Nephron (organoid): ENCODE measurements at regions not wholly inside any gene's neighbourhood (a gene's known extent, or its start where the extent isn't known, plus 50 kb on each side); places are given as distances from the start of the nearest gene placed in this dataset.

Experiments
- H3K27ac Mint-ChIP-seq, 3 experiments: 2 replicates each; pipeline ENCODE4 v1.8.0; 2020; ENCODE audit warnings: mixed read lengths in 3 of 3, mild to moderate bottlenecking in 2 of 3, moderate library complexity in 1 of 3
- H3K27me3 Mint-ChIP-seq: 2 replicates; pipeline ENCODE4 v1.8.0; 2021; ENCODE audit warnings: low read depth, mild to moderate bottlenecking, moderate library complexity, mixed read lengths
- H3K36me3 Mint-ChIP-seq: 2 replicates; pipeline ENCODE4 v1.8.0; 2020; ENCODE audit warnings: low read depth, mixed read lengths
- H3K4me1 Mint-ChIP-seq: 2 replicates; pipeline ENCODE4 v1.8.0; 2020; ENCODE audit warnings: mixed read lengths
- H3K4me3 Mint-ChIP-seq, 3 experiments: 2 replicates each; pipeline ENCODE4 v1.8.0; 2020; ENCODE audit warnings: mild to moderate bottlenecking in 3 of 3, mixed read lengths in 3 of 3, moderate library complexity in 2 of 3
- H3K9me3 Mint-ChIP-seq: 2 replicates; pipeline ENCODE4 v1.8.0; 2020; ENCODE audit warnings: mixed read lengths
- TF ChIP-seq, protein P1 (sequence below), 3 experiments: fragments of 200-600 bp; sonication (generic); IDR thresholded peaks; one replicate each; pipeline ENCODE4 v1.5.0; 2021; ENCODE audit warnings: antibody characterized with exemption in 3 of 3; ENCODE audit not compliant: unreplicated experiment in 3 of 3

DNA sequence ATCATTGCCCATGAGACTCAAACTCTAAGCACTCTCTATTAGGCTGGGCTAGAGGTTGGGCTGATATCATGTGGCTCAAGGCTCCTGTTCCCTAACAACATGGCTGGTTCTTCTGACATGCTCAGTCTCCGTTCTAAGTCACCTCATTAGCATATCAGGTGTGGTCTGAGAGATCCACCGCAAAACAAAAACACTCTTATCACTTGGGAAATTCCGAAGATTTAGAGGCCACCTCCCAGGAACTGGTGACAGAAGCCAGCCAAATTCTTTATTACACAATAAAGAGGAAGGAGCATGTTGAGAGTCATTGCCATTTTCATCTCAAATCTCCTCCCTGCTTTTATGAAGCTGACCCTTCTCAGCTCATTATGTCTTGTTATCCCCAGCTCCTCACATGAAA, 107.6 kb downstream of the MSX2 start:
- Mint-ChIP-seq H3K4me3 (no peak overlapping the region), H3K27ac (no peak overlapping the region), H3K27me3 (peaks cover 4% of the 10 kb centered on the region), H3K36me3 (no peaks in the 10 kb centered on the region), H3K9me3 (no peaks in the 10 kb centered on the region), H3K4me1 (peaks cover 6% of the 10 kb centered on the region)
- TF ChIP-seq, protein P1, sequence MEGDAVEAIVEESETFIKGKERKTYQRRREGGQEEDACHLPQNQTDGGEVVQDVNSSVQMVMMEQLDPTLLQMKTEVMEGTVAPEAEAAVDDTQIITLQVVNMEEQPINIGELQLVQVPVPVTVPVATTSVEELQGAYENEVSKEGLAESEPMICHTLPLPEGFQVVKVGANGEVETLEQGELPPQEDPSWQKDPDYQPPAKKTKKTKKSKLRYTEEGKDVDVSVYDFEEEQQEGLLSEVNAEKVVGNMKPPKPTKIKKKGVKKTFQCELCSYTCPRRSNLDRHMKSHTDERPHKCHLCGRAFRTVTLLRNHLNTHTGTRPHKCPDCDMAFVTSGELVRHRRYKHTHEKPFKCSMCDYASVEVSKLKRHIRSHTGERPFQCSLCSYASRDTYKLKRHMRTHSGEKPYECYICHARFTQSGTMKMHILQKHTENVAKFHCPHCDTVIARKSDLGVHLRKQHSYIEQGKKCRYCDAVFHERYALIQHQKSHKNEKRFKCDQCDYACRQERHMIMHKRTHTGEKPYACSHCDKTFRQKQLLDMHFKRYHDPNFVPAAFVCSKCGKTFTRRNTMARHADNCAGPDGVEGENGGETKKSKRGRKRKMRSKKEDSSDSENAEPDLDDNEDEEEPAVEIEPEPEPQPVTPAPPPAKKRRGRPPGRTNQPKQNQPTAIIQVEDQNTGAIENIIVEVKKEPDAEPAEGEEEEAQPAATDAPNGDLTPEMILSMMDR (IDR thresholded peaks at IDR 0.05; ENCODE audit: unreplicated experiment in 3 of 3): no peak

DNA sequence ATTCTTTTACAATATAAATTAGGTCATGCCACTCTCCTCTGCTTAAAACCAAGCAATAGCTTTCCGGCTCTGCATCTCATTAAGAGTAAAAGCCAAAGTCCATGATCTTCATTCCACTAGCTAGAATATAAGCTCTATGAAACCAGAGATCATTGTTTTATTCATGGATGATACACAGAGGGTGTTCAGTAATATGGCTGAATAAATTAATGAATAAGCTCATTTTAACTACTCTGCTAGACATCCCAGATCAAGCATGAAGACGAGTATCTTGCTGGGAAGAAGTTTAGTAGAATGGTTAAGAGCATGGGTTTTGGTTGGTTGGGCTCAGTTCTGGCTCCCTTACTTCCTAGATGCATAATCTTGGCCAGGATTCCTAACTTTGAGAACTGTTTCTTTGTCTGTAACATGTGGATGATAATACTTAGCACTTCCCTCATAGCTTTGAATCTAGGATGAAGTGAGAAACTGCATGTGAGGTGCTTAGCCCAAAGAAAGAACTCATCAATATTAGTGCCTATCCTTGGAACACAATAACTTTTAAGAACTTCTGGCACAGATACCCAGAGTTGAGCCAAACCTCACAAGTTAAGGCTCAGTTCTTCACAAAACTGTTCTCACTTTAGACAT, 106.8 kb downstream of the MSX2 start:
- H3K27me3 Mint-ChIP-seq: peaks cover 4% of the 10 kb centered on the region
- H3K9me3 Mint-ChIP-seq: no peaks in the 10 kb centered on the region
- TF ChIP-seq, protein P1 (IDR thresholded peaks at IDR 0.05; ENCODE audit: unreplicated experiment in 3 of 3): no peak
- H3K4me1 Mint-ChIP-seq: peaks cover 6% of the 10 kb centered on the region
- no peak overlapping the region for H3K27ac Mint-ChIP-seq
- no peak overlapping the region for H3K4me3 Mint-ChIP-seq
- no peaks in the 10 kb centered on the region for H3K36me3 Mint-ChIP-seq

DNA sequence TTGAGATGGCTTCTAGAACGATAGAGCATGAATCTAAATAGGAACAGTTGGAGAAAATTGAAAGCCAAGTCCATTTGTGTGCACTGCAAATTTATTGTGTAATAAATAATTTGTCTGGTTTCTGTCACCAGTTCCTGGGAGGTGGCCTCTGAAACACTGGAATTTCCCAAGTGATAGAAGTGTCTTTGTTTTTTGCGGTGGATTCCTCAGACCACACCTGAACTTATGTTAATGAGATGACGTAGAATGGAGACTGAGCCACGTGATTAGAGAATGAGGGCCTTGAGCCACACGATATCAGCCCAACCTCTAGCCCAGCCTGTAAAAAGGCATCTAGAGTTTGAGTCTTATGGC, 105.1 kb downstream of the MSX2 start:
- no peak overlapping the region for H3K27ac Mint-ChIP-seq
- peaks cover 2% of the 10 kb centered on the region for H3K27me3 Mint-ChIP-seq
- H3K4me1 Mint-ChIP-seq: peaks cover 6% of the 10 kb centered on the region
- TF ChIP-seq, protein P1 (IDR thresholded peaks at IDR 0.05; ENCODE audit: unreplicated experiment in 3 of 3): no peak
- H3K4me3 Mint-ChIP-seq: no peak overlapping the region
- H3K9me3 Mint-ChIP-seq: no peaks in the 10 kb centered on the region
- no peaks in the 10 kb centered on the region for H3K36me3 Mint-ChIP-seq

DNA sequence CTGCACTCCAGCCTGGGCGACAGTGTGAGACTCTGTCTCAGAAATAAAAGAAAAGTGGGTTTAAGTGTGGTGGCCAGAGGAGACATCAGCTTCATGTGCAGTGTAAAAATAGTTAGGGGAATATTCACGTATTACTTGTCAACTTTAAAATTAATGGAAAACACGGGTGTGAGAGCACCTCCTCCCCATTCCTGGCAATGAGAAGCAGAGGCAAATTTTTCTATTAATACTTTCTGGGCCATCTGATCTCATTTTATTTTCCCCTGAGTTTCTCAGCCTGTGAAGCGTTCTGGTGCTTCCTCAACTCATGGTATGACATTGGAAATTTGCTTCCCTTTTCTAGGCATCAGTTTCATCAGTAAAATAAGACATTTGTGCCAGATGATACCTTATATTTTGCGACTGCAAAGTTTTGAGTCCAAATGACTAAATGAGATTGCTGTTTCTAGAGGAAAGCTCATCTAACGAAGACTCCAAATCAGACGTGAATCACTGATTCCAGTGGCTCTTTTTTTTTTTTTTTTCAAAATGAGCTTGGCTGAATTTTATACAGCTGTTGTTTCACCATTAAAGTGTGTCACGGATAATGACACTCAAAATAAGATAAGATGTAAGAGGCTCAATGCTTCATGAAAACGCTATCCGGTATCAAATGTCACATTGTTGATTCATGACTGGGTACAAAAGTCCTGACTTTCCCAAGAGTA, 104.6 kb downstream of the MSX2 start:
- H3K27me3 Mint-ChIP-seq: no peaks in the 10 kb centered on the region
- H3K27ac Mint-ChIP-seq: no peak overlapping the region
- no peaks in the 10 kb centered on the region for H3K36me3 Mint-ChIP-seq
- TF ChIP-seq, protein P1 (IDR thresholded peaks at IDR 0.05; ENCODE audit: unreplicated experiment in 3 of 3): no peak
- H3K9me3 Mint-ChIP-seq: no peaks in the 10 kb centered on the region
- no peak overlapping the region for H3K4me3 Mint-ChIP-seq
- H3K4me1 Mint-ChIP-seq: peaks cover 6% of the 10 kb centered on the region

DNA sequence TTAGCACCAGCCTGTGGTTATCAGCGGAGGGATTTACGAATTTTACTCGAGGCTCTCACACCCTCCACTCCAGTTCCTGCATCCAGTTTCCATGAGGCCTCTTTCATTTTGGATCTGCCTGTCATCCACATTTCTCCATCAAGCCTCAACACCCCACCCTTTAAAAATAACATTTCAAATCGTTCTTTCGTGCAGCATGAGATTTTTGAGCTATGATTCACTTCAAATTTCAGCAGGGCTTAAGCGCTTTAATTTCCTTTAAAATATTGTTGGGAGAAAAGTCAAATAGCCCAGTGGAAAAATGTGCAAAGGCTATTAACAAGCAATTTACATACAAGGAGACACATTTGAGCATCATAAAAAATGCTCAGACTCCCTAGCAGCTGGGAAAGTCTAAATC, 103.2 kb downstream of the MSX2 start:
- no peaks in the 10 kb centered on the region for H3K27me3 Mint-ChIP-seq
- TF ChIP-seq, protein P1 (IDR thresholded peaks at IDR 0.05; ENCODE audit: unreplicated experiment in 3 of 3): no peak
- H3K4me1 Mint-ChIP-seq: peaks cover 6% of the 10 kb centered on the region
- no peaks in the 10 kb centered on the region for H3K9me3 Mint-ChIP-seq
- no peak overlapping the region for H3K4me3 Mint-ChIP-seq
- H3K27ac Mint-ChIP-seq: no peak overlapping the region
- H3K36me3 Mint-ChIP-seq: no peaks in the 10 kb centered on the region

DNA sequence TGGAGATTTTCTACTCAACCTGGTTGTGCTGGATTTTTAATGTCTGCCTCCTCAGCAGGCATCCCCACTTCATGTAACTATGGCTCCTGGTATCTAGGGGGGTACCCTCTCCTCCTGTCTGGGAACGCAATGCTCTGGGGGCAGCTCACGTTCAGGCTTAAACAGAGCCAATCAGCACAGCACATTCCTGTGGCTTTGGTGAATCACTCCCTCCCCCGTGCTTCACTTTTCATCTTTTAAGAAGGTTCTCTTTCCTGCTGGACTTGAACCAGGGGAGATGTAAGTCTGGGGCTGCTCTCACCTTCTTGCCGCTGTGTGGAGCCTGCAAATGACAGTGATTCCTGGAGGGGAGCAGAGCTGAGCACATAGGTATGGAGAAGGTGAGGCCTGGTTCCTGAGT, 101.2 kb downstream of the MSX2 start:
- H3K4me1 Mint-ChIP-seq: peaks cover 6% of the 10 kb centered on the region
- peaks cover 7% of the 10 kb centered on the region for H3K9me3 Mint-ChIP-seq
- no peak overlapping the region for H3K4me3 Mint-ChIP-seq
- H3K36me3 Mint-ChIP-seq: no peaks in the 10 kb centered on the region
- no peaks in the 10 kb centered on the region for H3K27me3 Mint-ChIP-seq
- H3K27ac Mint-ChIP-seq: no peak overlapping the region
- TF ChIP-seq, protein P1 (IDR thresholded peaks at IDR 0.05; ENCODE audit: unreplicated experiment in 3 of 3): no peak
